Keratinocyte (primary cell): ENCODE measurements at regions not wholly inside any gene's neighbourhood (a gene's known extent, or its start where the extent isn't known, plus 50 kb on each side); places are given as distances from the start of the nearest gene placed in this dataset.

Source experiments
- DNase-seq: peaks from one replicate; pipeline ENCODE4 v3.0.0-alpha.2; 2011; ENCODE audit warnings: low read depth, missing footprints, low spot score
- FAIRE-seq: peaks from 2 replicates; lab custom pipeline; 2011; peaks lifted over from hg19 to GRCh38; lab: Jason Lieb, UNC
- H2AFZ ChIP-seq: 2 replicates; pipeline ENCODE4 v1.6.0; 2012; ENCODE audit warnings: low read length, control low read depth, inconsistent platforms; ENCODE audit not compliant: control insufficient read depth
- H3K27ac ChIP-seq: 2 replicates; pipeline ENCODE4 v1.5.1; 2011; ENCODE audit warnings: low read length; ENCODE audit not compliant: control insufficient read depth, insufficient read depth
- H3K27me3 ChIP-seq: 3 replicates; pipeline ENCODE4 v1.6.0; 2011; ENCODE audit warnings: low read length; ENCODE audit not compliant: control insufficient read depth, insufficient read depth; ENCODE audit errors: extremely low read depth
- H3K36me3 ChIP-seq, 2 experiments: 2 replicates in 1 of 2; 3 replicates in 1 of 2; pipeline ENCODE4 v1.5.1; 2011; ENCODE audit warnings: low read length in 2 of 2, mild to moderate bottlenecking in 1 of 2; ENCODE audit not compliant: control insufficient read depth in 2 of 2, insufficient read depth in 2 of 2; ENCODE audit errors: extremely low read depth in 1 of 2
- H3K4me1 ChIP-seq: 3 replicates; pipeline ENCODE4 v1.5.1; 2011; ENCODE audit warnings: low read length; ENCODE audit not compliant: control insufficient read depth, insufficient read depth; ENCODE audit errors: extremely low read depth
- H3K4me2 ChIP-seq: 3 replicates; pipeline ENCODE4 v1.6.0; 2011; ENCODE audit warnings: low read depth, low read length; ENCODE audit not compliant: control insufficient read depth, insufficient read depth; ENCODE audit errors: extremely low read depth
- H3K4me3 ChIP-seq, 3 experiments: fragments of 200-600 bp in 1 of 3; sonication (generic) in 1 of 3; 2 replicates in 2 of 3; 3 replicates in 1 of 3; pipeline ENCODE4 v1.5.1; 2011 to 2016; ENCODE audit warnings: low read length in 3 of 3, mild to moderate bottlenecking in 3 of 3, control low read depth in 2 of 3, inconsistent platforms in 1 of 3, low read depth in 1 of 3, mixed read lengths in 1 of 3, mixed run types in 1 of 3, moderate library complexity in 1 of 3; ENCODE audit not compliant: control insufficient read depth in 2 of 3, insufficient read depth in 2 of 3; ENCODE audit errors: extremely low read depth in 1 of 3
- H3K79me2 ChIP-seq: 2 replicates; pipeline ENCODE4 v1.6.0; 2012; ENCODE audit warnings: low read length; ENCODE audit not compliant: control insufficient read depth, insufficient read depth
- H3K9ac ChIP-seq: 3 replicates; pipeline ENCODE4 v1.6.0; 2011; ENCODE audit warnings: low read length; ENCODE audit not compliant: control insufficient read depth, insufficient read depth; ENCODE audit errors: extremely low read depth
- H3K9me1 ChIP-seq: 3 replicates; pipeline ENCODE4 v1.6.0; 2011; ENCODE audit warnings: low read length; ENCODE audit not compliant: control insufficient read depth, insufficient read depth; ENCODE audit errors: extremely low read depth
- H3K9me3 ChIP-seq: 2 replicates; pipeline ENCODE4 v1.5.1; 2012; ENCODE audit warnings: low read depth, low read length; ENCODE audit not compliant: control insufficient read depth
- H4K20me1 ChIP-seq: 3 replicates; pipeline ENCODE4 v1.6.0; 2011; ENCODE audit warnings: low read length; ENCODE audit not compliant: control insufficient read depth, insufficient read depth; ENCODE audit errors: extremely low read depth
- EZH2 ChIP-seq: IDR thresholded peaks from one replicate; pipeline ENCODE4 v1.6.1; 2012; ENCODE audit warnings: inconsistent platforms, mild to moderate bottlenecking, low read length, moderate library complexity
- dilution Hi-C: fragments of 300-500 bp; cut with MboI; formaldehyde crosslinking; loops from one replicate; pipeline ENCODE4 v1.7.0; 2020; ENCODE audit warnings: low sequenced_read_pairs; ENCODE audit not compliant: extremely low pct_ligation_motif_present
- TF ChIP-seq, protein P1 (sequence below), 3 experiments: IDR thresholded peaks in 1 of 3; conservative IDR thresholded peaks in 1 of 3; optimal IDR thresholded peaks in 1 of 3; 2 replicates in 2 of 3; 3 replicates in 1 of 3; pipeline versions ENCODE3 to v1.5.1; 2011; ENCODE audit warnings: low read length in 3 of 3, mild to moderate bottlenecking in 3 of 3, moderate library complexity in 2 of 3, control low read depth in 1 of 3, inconsistent platforms in 1 of 3; ENCODE audit not compliant: insufficient read depth in 2 of 3; ENCODE audit errors: extremely low read depth in 1 of 3

DNA sequence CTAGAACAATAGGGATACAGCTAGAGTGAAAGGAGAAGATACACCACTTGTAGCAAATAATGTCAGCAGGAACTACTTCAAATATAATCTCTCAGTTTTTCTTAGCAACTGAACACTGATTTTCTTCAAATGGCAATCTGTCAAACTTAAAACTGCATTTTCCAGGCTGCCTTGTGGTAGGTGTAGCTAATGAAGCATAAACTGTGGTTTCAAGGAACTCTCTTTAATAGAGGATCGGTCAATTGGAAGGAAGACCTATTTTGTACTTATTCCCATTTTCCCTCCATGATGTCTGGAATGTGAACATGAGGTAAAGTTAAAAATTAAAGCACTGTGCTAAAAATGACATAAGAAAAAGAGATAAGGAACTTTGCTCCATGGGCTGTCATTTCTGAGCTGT lies 1261.9 kb downstream of the PCDH17 start:
- Histone ChIP-seq H3K9me3 (no peaks in the 10 kb centered on the region), H3K27me3 (no peaks in the 10 kb centered on the region), H3K9ac (no peak overlapping the region), H4K20me1 (no peaks in the 10 kb centered on the region), H2AFZ (no peak overlapping the region), H3K9me1 (no peaks in the 10 kb centered on the region), H3K36me3 (no peaks in the 10 kb centered on the region), H3K27ac (no peak overlapping the region), H3K79me2 (no peaks in the 10 kb centered on the region), H3K4me2 (no peak overlapping the region), H3K4me3 (no peak overlapping the region), H3K4me1 (no peaks in the 10 kb centered on the region)
- dilution Hi-C loops: no loop called here
- DNase-seq (no peak), FAIRE-seq (no peak)
- TF ChIP-seq EZH2: no peak
- TF ChIP-seq, protein P1, sequence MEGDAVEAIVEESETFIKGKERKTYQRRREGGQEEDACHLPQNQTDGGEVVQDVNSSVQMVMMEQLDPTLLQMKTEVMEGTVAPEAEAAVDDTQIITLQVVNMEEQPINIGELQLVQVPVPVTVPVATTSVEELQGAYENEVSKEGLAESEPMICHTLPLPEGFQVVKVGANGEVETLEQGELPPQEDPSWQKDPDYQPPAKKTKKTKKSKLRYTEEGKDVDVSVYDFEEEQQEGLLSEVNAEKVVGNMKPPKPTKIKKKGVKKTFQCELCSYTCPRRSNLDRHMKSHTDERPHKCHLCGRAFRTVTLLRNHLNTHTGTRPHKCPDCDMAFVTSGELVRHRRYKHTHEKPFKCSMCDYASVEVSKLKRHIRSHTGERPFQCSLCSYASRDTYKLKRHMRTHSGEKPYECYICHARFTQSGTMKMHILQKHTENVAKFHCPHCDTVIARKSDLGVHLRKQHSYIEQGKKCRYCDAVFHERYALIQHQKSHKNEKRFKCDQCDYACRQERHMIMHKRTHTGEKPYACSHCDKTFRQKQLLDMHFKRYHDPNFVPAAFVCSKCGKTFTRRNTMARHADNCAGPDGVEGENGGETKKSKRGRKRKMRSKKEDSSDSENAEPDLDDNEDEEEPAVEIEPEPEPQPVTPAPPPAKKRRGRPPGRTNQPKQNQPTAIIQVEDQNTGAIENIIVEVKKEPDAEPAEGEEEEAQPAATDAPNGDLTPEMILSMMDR (optimal IDR thresholded peaks at IDR 0.05 in 1 of 3, IDR thresholded peaks at IDR 0.05 in 1 of 3, conservative IDR thresholded peaks at IDR 0.05 in 1 of 3; ENCODE audit: extremely low read depth in 1 of 3, insufficient read depth in 2 of 3, low read length in 3 of 3): no peak

DNA sequence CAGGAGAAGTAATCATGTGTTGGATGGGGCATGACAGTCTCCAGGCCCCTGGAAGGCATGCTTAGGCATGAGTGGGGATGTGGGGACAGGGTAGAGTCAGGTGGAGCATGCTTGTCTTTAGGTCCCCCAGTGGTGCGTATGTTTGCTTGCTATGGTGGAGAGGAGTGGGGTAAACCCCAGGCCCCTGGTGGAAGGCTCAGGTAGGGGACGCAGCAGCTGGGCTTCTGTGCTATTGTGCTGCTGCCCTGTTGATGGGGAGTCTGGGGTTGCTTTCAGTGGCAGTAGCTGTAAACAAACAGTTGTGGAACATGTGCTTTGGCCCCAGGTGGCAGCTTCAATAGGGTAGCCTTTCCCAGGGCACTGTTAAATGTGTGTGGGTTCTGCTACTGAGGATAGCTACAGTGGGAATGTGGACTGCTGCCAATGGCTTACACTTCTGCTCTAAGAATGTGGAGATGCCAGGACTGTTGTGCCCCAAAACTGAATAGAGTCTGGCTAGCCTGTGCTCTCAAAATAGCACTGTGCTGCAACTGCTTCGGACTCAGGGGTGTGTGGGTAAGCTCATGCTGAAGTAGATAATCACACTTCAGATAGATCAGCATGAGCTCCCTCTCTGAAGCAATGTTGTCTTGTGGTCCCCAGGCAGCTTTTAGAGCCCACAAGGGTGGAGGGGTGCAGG lies 1257.3 kb downstream of the DIAPH3 start:
- no peaks in the 10 kb centered on the region for H4K20me1 ChIP-seq
- no peaks in the 10 kb centered on the region for H3K27me3 ChIP-seq
- no peaks in the 10 kb centered on the region for H3K79me2 ChIP-seq
- no peak overlapping the region for H3K9ac ChIP-seq
- H3K36me3 ChIP-seq: no peaks in the 10 kb centered on the region
- H2AFZ ChIP-seq: no peak overlapping the region
- H3K27ac ChIP-seq: no peak overlapping the region
- no peak overlapping the region for H3K4me2 ChIP-seq
- H3K4me3 ChIP-seq: no peak overlapping the region
- H3K9me1 ChIP-seq: no peaks in the 10 kb centered on the region
- H3K9me3 ChIP-seq: peaks cover 5% of the 10 kb centered on the region
- no peaks in the 10 kb centered on the region for H3K4me1 ChIP-seq
- FAIRE-seq (no peak), DNase-seq (no peak)
- dilution Hi-C loops: no loop called here
- TF ChIP-seq, protein P1 (optimal IDR thresholded peaks at IDR 0.05 in 1 of 3, IDR thresholded peaks at IDR 0.05 in 1 of 3, conservative IDR thresholded peaks at IDR 0.05 in 1 of 3; ENCODE audit: extremely low read depth in 1 of 3, insufficient read depth in 2 of 3, low read length in 3 of 3): no peak
- TF ChIP-seq EZH2: no peak
